ENCODE measurements at regions not wholly inside any gene's neighbourhood (a gene's known extent, or its start where the extent isn't known, plus 50 kb on each side); places are given as distances from the start of the nearest gene placed in this dataset.

- Histone ChIP-seq H3K36me3 (replicated peaks; ENCODE audit: low read depth, low read length) (no peaks in the 10 kb centered on the region), H3K27me3 (ENCODE audit: low read depth, low read length) (no peaks in the 10 kb centered on the region), H4K20me1 (ENCODE audit: insufficient read depth, low read length) (no peaks in the 10 kb centered on the region), H3K79me2 (ENCODE audit: low read length) (no peaks in the 10 kb centered on the region), H3K9me3 (ENCODE audit: insufficient read depth, low read length) (no peaks in the 10 kb centered on the region), H3K4me2 (ENCODE audit: low read length) (no peak overlapping the region), H3K9ac (ENCODE audit: low read length) (no peak overlapping the region), H2AFZ (ENCODE audit: low read depth, low read length) (no peak overlapping the region), H3K4me1 (ENCODE audit: low read length) (peaks cover 56% of the 10 kb centered on the region), H3K4me3 (ENCODE audit: low read length) (no peak overlapping the region), H3K27ac (ENCODE audit: low read length) (no peak overlapping the region)
- no peak for TF ChIP-seq CTCF (IDR thresholded peaks at IDR 0.05; ENCODE audit: low read depth, low read length)
- no peak for TF ChIP-seq EZH2phosphoT487 (IDR thresholded peaks at IDR 0.05; ENCODE audit: low read depth)
These were observed 778.5 kb downstream of the MAFB start for GRCh38 chr20:39910536-39910935.

GRCh38 chr20:39909447-39909846 lies 779.6 kb downstream of the MAFB start:
- Histone ChIP-seq H4K20me1 (ENCODE audit: insufficient read depth, low read length) (no peaks in the 10 kb centered on the region), H3K4me2 (ENCODE audit: low read length) (peak overlapping the region; percentile 50), H3K27ac (ENCODE audit: low read length) (peak overlapping the region; percentile 5; the same call in 1 of the 2 replicates), H3K9me3 (ENCODE audit: insufficient read depth, low read length) (no peaks in the 10 kb centered on the region), H3K4me3 (ENCODE audit: low read length) (no peak overlapping the region), H3K9ac (ENCODE audit: low read length) (no peak overlapping the region), H3K36me3 (replicated peaks; ENCODE audit: low read depth, low read length) (no peaks in the 10 kb centered on the region), H3K27me3 (ENCODE audit: low read depth, low read length) (no peaks in the 10 kb centered on the region), H3K4me1 (ENCODE audit: low read length) (peaks cover 56% of the 10 kb centered on the region), H3K79me2 (ENCODE audit: low read length) (no peaks in the 10 kb centered on the region), H2AFZ (ENCODE audit: low read depth, low read length) (no peak overlapping the region)
- TF ChIP-seq EZH2phosphoT487 (IDR thresholded peaks at IDR 0.05; ENCODE audit: low read depth) (no peak), CTCF (IDR thresholded peaks at IDR 0.05; ENCODE audit: low read depth, low read length) (no peak)

GRCh38 chr20:39904476-39905112 lies 784.4 kb downstream of the MAFB start:
- Histone ChIP-seq H3K9ac (ENCODE audit: low read length) (no peak overlapping the region), H3K36me3 (replicated peaks; ENCODE audit: low read depth, low read length) (no peaks in the 10 kb centered on the region), H2AFZ (ENCODE audit: low read depth, low read length) (no peak overlapping the region), H3K27ac (ENCODE audit: low read length) (no peak overlapping the region), H3K4me2 (ENCODE audit: low read length) (no peak overlapping the region), H3K79me2 (ENCODE audit: low read length) (no peaks in the 10 kb centered on the region), H3K27me3 (ENCODE audit: low read depth, low read length) (no peaks in the 10 kb centered on the region), H4K20me1 (ENCODE audit: insufficient read depth, low read length) (no peaks in the 10 kb centered on the region), H3K9me3 (ENCODE audit: insufficient read depth, low read length) (no peaks in the 10 kb centered on the region), H3K4me3 (ENCODE audit: low read length) (no peak overlapping the region), H3K4me1 (ENCODE audit: low read length) (peaks cover 25% of the 10 kb centered on the region)
- TF ChIP-seq EZH2phosphoT487 (IDR thresholded peaks at IDR 0.05; ENCODE audit: low read depth) (no peak), CTCF (IDR thresholded peaks at IDR 0.05; ENCODE audit: low read depth, low read length) (no peak)

- Histone ChIP-seq H4K20me1 (ENCODE audit: insufficient read depth, low read length) (no peaks in the 10 kb centered on the region), H2AFZ (ENCODE audit: low read depth, low read length) (no peak overlapping the region), H3K4me1 (ENCODE audit: low read length) (peaks cover 18% of the 10 kb centered on the region), H3K27ac (ENCODE audit: low read length) (no peak overlapping the region), H3K79me2 (ENCODE audit: low read length) (no peaks in the 10 kb centered on the region), H3K4me3 (ENCODE audit: low read length) (no peak overlapping the region), H3K4me2 (ENCODE audit: low read length) (no peak overlapping the region), H3K27me3 (ENCODE audit: low read depth, low read length) (no peaks in the 10 kb centered on the region), H3K9ac (ENCODE audit: low read length) (no peak overlapping the region), H3K36me3 (replicated peaks; ENCODE audit: low read depth, low read length) (no peaks in the 10 kb centered on the region), H3K9me3 (ENCODE audit: insufficient read depth, low read length) (no peaks in the 10 kb centered on the region)
- TF ChIP-seq CTCF (IDR thresholded peaks at IDR 0.05; ENCODE audit: low read depth, low read length): no peak
- no peak for TF ChIP-seq EZH2phosphoT487 (IDR thresholded peaks at IDR 0.05; ENCODE audit: low read depth)
These were observed 785.1 kb downstream of the MAFB start for GRCh38 chr20:39903806-39904465.
